Erythroblast (primary cell): ENCODE measurements at regions not wholly inside any gene's neighbourhood (a gene's known extent, or its start where the extent isn't known, plus 50 kb on each side); places are given as distances from the start of the nearest gene placed in this dataset.
A peak's percentile ranks its signal among the peaks of the same experiment; 100 is the strongest.
"Not testable (repeated sequence)": the region's sequence is repeated elsewhere in the genome, so short reads cannot be mapped to it uniquely, and the experiment has no call there.

ENCODE experiments used
- DNase-seq, 2 experiments: peaks; one replicate each; lab custom pipeline; 2025; lab: John Stamatoyannopoulos, UW
- POLR2A ChIP-seq: IDR thresholded peaks from 2 replicates; pipeline ENCODE4 v1.6.1; 2011; ENCODE audit warnings: mild to moderate bottlenecking, low read length

DNA sequence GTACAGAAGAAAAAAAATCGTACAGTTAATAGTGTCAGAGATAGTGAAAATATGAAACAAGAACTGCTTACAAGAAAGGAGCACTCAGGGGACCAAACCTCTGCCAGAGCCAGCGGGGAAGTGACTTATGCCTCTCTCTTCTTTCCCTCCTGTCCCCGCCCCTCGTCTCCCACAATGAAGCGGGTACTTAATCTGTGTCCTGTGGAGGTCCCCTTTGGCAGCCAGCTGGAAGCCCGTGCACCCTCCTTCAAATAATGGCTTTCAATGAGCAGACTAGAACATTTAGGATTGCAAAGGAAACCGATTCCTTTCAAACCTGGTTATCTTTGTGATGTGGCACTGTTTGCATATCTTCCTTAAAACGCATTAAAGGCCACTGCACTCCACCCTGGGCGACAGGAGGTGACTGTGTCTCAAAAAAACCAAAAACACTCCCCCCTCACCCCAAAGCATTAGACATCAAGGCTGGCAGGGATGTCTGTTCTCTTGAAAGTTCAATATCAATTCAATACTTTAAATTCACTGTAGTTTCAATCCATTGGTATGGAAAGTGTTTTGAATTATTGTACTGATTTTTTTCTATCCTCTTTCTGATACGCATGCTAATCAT, 51.7 kb downstream of the PPIAL4C start:
- DNase-seq = peak; percentile 25 to 26

DNA sequence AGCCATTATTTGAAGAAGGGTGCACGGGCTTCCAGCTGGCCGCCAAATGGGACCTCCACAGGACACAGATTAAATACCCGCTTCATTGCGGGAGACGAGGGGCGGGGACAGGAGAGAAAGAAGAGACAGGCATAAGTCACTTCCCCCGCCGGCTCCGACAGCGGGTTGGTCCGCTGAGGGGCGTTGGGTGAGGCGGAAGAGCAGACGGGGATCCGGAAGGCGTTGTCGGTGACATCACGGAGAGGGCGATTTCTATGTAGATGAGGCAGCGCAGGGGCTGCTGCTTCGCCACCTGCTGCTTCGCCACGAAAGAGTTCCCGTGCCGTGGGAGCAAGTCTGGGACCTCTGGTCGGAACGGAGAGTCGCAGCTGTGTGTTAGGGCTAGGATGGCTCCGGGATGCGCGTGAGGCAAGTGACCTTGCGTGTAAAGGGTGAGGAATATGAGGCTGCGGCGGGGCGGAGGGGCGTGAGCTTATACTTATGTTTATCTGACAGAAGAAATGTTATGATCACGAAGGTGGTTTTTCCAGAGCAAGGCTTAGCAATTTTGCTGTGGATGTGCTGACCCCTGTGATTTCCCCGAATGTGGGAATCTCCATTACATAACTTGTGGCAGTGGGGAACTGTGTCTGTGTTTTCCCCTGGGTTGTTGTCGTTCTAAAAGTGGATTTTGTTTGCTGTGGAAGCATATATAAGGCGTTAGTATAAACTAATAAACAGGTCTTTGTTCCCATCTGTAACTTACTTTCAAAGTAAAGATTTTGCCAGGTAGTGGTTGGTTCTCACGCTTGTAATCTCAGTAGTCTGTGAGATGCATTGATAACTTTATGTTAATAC, 52.9 kb downstream of the PPIAL4C start:
- TF ChIP-seq POLR2A = peak; percentile 94
- peak; percentile 92 for DNase-seq

DNA sequence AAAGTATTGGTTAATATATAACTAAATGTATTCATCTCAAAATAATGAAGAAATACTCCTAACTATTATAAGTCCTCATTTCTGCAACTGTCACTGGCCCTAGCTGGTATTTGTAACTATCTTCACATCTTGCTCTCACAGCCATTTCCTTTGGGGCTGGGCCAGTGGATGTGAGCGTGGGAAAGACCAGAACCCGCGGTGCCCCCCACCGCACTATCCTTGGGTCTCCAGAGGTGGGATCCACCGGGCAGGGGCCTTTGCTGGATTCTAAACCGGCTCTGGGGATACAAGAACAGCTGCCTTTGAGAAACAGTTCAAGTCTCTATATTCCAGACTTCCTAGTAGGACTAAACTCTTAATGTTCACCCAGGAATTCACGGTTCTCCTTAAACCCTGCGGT, 54.8 kb downstream of the PPIAL4C start:
- not testable (repeated sequence) for DNase-seq

DNA sequence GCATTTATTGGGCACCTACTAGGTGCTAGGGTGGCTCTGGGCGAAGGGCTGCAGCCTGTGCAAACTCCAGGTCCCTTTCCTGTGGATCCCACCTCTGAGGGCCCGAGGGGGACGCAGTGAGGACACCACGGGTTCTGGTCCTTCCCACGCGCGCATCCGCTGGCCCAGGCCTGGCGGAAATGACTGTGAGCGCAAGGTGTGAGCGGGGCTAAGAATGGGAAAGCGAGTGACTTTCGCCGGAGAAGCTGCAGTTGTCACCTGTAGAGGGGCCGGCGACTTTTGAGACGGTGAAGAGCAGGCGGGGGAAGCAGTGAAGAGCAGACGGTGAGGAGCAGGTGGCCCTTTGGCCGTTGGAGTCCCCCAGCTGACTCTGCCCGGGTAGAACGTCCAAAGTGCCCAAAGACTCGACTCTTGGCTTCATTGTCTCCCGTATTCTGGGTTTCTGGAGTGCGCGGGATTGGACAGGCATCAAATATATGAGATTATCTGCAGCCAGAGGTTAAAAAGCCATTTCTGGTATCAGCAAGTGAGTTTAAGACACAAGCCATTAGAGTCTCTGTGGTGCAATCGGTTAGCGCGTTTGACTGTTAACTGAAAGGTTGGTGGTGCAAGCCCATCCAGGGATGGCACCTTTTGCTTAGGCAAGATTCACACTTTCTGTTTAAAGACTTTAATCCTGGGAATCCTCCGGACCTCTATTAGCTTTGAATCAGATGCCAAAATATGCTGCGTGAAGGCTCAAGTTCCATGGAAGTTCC, 55.4 kb downstream of the PPIAL4C start:
- not testable (repeated sequence) for DNase-seq

DNA sequence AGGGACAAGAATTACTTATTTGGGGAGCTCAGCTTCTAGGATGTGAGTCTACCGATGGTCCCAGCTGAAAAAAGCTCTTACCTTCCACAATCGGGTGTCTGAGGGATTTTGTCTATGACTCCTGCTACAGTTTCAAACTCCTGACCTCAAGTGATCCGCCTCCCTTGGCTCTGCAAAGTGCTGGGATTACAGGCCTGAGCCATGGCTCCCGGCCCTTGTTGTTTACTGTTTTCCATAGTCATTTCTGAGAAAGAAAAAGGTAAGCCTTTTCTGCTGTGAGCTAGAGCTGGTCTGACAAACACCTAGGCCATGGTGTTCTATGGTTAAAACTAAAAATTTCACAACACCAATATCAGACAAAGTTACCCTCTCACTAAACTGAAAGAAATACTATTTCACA, 57.5 kb downstream of the PPIAL4C start:
- DNase-seq = not testable (repeated sequence)

DNA sequence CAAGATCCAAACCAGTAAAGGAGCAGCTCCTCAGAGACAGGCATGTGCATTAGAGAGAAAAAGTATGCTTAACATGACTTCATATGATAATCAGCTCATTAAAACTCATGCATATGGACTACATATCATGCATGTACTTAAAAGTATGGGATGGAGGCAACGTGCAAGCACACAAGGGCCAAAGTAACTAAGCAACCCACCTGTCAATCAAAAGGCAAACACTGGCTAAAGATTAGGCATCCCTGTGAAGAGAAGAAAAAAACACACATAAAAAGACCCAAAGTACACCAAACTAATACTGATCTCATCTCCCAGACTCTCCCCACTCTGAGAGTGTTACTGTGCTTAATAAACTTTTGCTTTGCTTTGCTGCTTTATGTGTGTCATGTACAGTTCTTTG, 61.2 kb downstream of the PPIAL4C start:
- peak in 1 of 2 experiments; percentile 2 for DNase-seq

DNA sequence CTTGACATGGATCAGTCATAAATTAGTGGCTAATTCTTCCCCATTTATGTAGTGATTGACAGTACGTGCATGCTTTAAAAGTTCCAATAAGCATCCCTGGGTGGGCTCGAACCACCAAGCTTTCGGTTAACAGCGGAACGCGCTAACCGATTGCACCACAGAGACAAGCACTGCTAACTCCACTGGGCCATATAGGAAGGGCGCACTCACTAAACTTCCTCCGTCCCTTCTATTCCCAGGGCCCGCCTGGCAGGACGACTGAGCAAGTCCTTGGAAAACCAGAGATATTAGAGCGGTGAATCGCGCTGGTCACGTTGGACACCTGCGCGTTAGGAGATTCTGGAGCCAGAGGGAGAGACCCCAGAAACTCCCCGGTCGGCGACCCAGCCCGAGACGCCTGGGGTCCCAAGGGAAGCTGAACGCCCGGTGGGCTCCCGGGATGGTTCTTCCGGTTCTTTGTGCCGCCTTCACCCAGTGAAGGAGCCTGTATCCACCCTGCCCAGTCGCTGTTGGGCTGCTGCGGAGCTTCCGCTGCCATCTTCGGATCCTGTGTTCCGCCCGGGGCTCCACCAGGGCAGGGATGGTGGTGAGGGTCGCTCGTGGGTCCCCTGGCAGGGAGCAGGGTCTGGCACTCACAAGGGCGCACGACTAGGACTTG, 62.8 kb downstream of the PPIAL4C start:
- DNase-seq = not testable (repeated sequence)

DNA sequence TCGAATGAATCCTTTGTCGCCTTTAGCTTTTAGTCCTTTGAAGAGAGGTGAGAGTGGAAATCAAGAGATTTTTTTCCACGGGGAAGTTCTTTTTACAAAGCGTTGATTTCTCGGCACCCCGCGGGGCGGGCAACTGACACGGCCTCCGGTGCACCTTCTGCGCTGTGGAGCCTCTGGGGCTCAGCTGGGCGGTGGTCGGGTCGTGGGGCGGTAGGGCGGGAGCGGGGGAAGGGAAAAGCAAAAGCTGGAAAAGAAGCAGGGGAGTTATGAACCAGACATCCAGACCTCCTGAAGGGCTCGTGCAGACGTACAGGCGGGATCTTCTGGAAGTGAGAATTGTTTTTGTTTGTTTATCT, 63.3 kb downstream of the PPIAL4C start:
- not testable (repeated sequence) for DNase-seq

DNA sequence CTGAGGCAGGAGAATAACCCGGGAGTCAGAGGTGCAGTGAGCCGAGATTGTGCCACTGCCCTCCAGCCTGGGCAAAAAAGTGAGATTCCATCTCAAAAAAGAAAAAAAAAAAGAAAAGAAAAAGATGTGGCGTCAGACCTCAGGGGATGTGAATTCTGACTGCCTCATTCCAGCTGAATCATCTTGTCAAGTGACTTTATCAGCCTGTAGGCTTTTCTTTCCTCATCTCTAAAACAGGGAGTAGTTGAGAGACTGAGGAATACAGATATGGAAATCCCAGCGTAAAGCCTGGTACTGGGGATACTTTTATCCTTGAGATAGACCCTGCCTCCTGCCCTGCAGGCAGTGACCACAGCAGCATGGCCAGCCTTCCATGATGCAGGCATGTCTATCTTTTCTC, 74.1 kb downstream of the PPIAL4C start:
- DNase-seq = not testable (repeated sequence)

DNA sequence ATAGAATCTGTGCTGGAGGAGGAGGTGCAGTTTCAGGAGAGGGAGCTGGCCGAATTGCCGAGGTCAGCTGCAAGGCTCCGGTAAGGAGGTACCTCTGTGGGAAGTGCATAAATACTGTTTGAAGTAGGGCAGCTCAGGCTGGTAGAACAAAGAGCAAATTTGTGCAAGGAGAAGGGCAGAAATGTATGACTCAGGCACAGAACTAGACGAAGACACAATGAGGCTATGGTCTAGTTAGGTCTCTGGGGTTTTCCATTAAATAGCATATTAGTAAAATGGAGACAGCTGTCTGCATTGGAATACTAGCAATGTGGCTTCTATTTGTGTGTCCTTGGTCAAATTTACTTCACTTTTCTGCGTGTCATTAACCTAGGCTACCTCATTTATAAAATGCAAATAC, 74.5 kb downstream of the PPIAL4C start:
- not testable (repeated sequence) for DNase-seq

DNA sequence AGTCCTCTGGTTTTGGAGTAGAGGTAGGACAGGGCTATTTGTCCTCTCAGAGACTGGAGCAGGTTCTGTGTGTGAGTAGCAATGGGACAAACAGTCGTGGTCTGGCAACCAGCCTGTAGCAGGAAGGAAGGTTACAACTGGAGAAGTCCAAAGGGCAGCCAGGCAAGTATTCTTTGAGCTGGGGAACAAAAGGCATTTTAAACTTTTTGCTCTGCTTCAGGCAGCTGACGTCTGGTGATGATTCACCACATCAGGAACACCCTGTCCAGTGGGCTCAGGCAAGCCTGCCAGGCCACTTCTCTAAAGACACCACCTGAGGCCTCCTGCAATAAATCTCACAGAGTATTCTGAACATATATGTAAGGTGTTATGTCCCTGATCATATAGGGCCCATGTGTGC, 81.0 kb downstream of the PPIAL4C start:
- not testable (repeated sequence) for DNase-seq

DNA sequence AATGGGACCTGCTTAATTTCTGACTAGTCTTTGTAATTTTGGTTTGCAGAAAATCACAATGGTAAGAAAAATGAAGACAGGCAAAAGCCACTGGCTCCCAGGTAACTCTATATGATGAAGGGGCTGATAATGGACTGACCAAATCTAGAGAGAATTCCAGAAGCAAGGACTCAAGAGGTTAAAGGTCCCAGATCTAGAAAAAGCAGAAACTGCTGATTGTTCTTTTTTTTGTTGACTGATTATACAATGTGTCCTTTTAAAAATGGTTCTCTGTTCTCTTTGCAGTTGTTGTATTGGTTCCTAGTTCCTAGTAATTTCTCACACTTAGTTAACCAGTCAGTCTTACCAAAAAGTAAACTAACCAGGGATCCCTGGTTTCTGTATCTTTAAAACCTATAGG, 81.4 kb downstream of the PPIAL4C start:
- DNase-seq = not testable (repeated sequence)

DNA sequence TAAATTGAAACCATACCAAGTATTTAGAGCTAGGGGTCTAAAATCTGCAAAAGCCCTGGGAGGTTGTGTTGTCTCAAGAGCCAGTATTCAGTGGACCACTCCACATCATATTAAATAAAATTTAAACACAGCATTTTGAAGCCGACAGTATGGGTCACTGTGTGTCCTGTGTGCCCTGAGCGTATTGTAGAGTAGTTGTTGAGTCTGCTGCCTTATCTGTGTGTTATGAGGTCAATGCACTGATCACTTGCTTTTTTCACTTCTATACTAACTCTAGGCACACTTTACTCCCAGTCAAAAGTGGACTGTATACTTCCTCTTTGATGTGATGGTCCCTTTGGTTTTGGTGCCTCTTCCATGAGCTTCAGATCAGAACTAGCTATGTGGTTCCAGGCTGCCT, 81.9 kb downstream of the PPIAL4C start:
- DNase-seq = not testable (repeated sequence)

DNA sequence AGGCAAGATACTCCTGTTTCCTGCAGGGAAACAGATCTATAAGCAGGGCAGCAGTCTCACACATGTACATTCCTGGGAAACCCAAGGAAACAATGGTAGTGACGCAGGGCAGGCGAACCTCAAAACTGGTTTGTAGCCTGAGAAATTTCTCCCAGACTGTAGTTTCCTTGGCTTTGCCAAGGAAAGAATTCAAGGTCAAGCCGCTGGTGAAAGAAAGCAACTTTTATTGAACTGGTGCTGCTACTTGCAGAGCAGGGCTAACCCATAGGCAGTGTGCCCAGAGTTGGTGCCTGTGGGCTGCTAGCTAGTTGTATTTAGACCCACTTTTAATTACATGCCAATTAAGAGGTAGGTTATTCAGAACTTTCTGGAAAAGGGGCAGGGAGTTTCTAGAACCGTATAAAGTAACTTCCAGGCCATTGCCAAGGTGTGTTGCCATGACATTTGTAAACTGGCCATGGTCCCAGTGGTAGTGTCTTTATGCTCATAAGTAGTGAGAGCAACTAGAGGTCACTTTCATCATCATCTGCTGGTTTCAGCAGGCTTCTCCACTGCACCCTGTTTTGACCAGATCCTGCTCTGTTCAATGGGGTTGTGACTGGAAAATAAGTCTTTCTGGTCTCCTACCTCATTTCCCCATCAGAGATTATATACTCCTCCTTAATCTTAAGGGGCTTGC, 89.7 kb downstream of the PPIAL4C start:
- not testable (repeated sequence) for DNase-seq

DNA sequence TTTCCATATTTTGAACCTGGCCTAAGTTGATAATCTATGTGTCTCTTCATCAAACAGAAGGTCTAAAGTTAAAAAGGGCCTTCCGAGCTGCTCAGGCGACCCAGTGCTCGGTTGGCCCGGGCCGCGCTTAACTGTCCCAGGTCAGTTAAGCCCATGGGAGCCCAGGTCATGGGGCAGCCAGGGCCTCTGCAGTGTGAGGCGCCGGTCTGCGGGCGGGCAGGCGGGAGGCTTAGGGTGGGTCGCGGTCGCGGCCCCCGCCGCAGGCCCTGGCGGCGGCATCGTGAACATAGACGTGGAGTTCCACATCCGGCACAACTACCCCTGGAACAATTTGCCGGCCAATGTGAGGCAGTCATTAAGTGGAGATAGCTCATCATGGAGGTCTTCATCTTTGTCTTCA, 91.3 kb downstream of the PPIAL4C start:
- DNase-seq = not testable (repeated sequence)

DNA sequence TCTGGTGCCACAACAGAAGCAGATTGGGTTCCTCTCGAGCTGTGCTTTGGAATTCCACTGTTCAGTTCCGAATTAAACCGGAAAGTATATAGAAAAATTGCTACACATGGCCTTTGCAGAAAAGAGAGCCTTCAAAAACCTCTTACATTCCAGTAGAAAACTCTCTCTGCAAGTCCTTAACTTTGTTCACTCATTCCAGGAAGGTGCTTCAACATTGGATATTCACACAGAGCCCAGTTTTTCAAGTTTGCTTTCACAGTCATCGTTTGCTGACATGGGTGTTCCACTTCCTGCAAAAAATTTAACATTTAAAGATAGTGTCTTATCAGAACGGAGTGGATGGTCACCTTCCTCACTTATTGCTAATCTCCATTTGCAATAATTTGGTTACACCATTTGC, 93.7 kb downstream of the PPIAL4C start:
- not testable (repeated sequence) for DNase-seq

DNA sequence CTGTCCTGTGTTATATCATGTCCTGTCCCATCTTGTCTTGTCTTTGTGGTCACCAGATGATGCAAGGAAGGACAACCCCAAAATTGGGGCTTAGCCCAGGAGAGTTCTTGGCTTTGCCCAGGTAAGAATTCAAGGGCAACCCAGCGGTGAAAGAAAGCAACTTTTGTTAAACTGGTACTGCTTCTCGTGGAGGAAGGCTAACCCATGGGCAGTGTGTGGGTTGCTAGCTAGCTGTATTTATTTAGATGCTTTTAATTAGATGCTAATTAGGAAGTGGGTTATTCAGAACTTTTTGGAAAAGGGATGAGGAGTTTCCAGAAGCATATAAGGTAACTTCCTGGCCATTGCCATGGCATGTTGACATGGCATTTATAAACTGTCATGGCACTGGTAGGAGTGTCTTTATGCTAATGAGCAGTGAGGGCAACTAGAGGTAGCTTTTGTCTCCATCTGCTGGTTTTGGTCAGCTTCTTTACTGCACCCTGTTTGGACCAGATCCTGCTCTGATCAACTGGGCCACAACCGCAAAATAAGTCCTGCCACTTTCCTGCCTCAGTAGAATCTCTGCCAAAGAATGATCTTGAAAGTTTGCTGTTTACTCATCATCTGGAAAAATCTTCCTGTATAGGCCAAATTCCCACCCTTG, 95.8 kb upstream of the FCGR1A start:
- DNase-seq = not testable (repeated sequence)

DNA sequence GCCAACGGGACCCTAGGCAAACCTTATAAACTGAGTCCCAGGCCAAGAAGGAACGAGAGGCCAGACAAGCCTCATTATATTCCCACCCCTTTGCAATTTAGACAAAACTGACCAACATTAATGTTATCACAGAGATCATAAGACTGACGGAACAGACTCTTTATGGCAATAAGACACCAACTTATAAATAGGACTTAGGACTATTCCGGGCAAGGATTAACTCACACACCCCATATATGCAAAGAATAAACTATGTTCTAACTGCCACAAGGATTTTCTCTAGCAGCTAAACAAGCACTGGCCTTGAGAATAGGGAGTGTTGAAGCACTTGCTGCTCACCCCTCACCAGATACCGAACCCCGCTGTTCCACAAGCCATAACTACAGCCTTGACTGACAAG, 91.1 kb upstream of the FCGR1A start:
- DNase-seq = not testable (repeated sequence)

DNA sequence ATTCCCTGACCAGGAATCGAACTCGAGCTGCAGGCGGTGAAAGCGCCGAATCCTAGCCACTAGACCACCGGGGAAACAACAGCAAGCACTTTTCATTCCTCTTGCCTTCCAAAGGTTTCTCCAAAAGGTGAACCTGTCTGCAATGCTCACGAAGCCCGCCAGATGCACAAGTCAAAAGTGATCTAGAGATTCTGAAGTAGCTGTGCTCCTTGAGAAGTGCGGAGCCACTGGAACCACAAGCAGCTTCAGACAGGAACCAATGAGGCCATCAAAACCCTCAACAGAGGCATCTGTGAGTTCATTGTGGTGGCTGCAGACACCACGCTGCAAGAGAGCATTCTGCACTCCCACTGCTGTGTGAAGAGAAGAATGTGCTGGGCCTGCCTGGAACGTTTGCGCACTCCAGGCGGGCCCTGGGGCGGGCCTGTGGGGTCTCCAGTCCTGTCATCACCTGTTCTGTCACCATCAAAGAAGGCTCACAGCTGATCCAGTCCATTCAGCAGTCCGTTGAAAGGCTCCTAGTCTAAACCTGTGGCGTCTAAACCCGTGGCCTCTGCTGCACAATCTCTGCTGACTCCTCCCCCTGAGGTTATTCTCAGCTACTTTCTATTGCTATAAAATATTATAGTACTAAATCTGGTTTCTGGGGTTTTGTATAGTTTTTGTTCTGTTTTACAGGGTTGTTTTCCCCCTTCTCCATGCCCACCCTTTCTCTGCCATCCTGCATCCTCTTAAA, 89.5 kb upstream of the FCGR1A start:
- DNase-seq = not testable (repeated sequence)

DNA sequence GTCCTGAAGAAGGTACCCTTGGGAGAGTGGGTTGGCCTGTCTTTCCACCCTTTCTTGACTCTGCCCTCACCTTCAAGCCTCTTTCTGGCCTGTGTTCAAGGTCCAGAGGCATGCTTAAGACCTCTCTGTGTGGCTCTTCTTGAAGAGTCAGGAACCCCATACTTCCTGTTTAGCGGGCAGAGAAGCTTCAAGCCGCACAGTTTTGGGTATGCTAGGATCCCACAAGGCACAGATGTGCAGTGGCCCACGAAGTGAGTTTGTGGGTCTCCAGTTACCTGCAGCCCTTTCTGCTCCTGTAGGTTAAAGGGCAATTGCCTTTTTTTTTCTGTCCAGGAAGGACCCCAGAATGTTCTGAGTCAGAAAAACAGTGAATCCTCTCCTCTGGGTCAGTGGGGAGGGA, 87.4 kb upstream of the FCGR1A start:
- not testable (repeated sequence) for DNase-seq
